SK-N-SH (cell line): ENCODE measurements at regions not wholly inside any gene's neighbourhood (a gene's known extent, or its start where the extent isn't known, plus 50 kb on each side); places are given as distances from the start of the nearest gene placed in this dataset.

Experiments used
- CTCF ChIA-PET: fragments of 300-600, 350-600 bp; formaldehyde crosslinking; extraction: SDS; loops from one replicate; lab custom pipeline; 2021; lab: Yijun Ruan, JAX
- POLR2A ChIA-PET: fragments of 350-600 bp; sonication (Branson Sonifier 250); formaldehyde crosslinking; extraction: SDS; loops from one replicate; lab custom pipeline; 2020; ENCODE audit warnings: antibody characterized with exemption, inconsistent platforms; lab: Yijun Ruan, JAX
- DNase-seq: peaks from one replicate; pipeline ENCODE4 v3.0.0; 2012
- H2AFZ ChIP-seq: fragments of 200-600 bp; sonication (generic); 2 replicates; pipeline ENCODE4 v1.8.1; 2016; ENCODE audit warnings: antibody characterized with exemption, mild to moderate bottlenecking, low read depth
- H3F3A ChIP-seq: fragments of 200-600 bp; sonication (generic); replicated peaks from 2 replicates; pipeline ENCODE3; 2016; ENCODE audit warnings: antibody characterized with exemption, mild to moderate bottlenecking; ENCODE audit not compliant: insufficient read depth
- H3K27ac ChIP-seq, 2 experiments: fragments of 200-500 bp in 1 of 2; fragments of 200-600 bp in 1 of 2; sonication (Bioruptor generic) in 1 of 2; sonication (generic), shearing (Covaris generic) in 1 of 2; 2 replicates each; pipeline versions ENCODE4 v1.5.1 to v1.6.1; 2014 to 2016; ENCODE audit warnings: low read depth in 2 of 2, inconsistent platforms in 1 of 2, low read length in 1 of 2, mild to moderate bottlenecking in 1 of 2, mixed read lengths in 1 of 2
- H3K27me3 ChIP-seq: fragments of 200-600 bp; sonication (generic), shearing (Covaris generic); 2 replicates; pipeline ENCODE4 v1.6.1; 2016; ENCODE audit warnings: mixed run types; ENCODE audit not compliant: insufficient read depth
- H3K36me3 ChIP-seq, 2 experiments: fragments of 200-500 bp in 1 of 2; fragments of 200-600 bp in 1 of 2; sonication (Bioruptor generic) in 1 of 2; sonication (generic) in 1 of 2; replicated peaks in 1 of 2; 2 replicates each; pipeline versions ENCODE3 to v1.5.1; 2014 to 2016; ENCODE audit warnings: low read length in 1 of 2, mild to moderate bottlenecking in 1 of 2; ENCODE audit not compliant: insufficient read depth in 2 of 2, control insufficient read depth in 1 of 2
- H3K4me1 ChIP-seq, 2 experiments: fragments of 200-500 bp in 1 of 2; fragments of 200-600 bp in 1 of 2; sonication (Bioruptor generic) in 1 of 2; sonication (generic), shearing (Covaris generic) in 1 of 2; 2 replicates each; pipeline versions ENCODE4 v1.5.1 to v1.6.1; 2014 to 2016; ENCODE audit warnings: low read depth in 1 of 2, low read length in 1 of 2, mixed run types in 1 of 2; ENCODE audit not compliant: insufficient read depth in 2 of 2, control insufficient read depth in 1 of 2
- H3K4me2 ChIP-seq: fragments of 200-600 bp; sonication (generic), shearing (Covaris generic); 2 replicates; pipeline ENCODE4 v1.6.1; 2017; ENCODE audit warnings: mixed run types
- H3K4me3 ChIP-seq, 2 experiments: fragments of 200-500 bp in 1 of 2; fragments of 200-600 bp in 1 of 2; sonication (Bioruptor generic) in 1 of 2; sonication (generic), shearing (Covaris generic) in 1 of 2; 2 replicates each; pipeline versions ENCODE4 v1.5.1 to v1.8.1; 2014 to 2016; ENCODE audit warnings: low read depth in 2 of 2, inconsistent platforms in 1 of 2, low read length in 1 of 2, mild to moderate bottlenecking in 1 of 2, mixed read lengths in 1 of 2, moderate library complexity in 1 of 2
- H3K79me2 ChIP-seq: fragments of 200-600 bp; sonication (generic); 2 replicates; pipeline ENCODE4 v1.8.1; 2017; ENCODE audit warnings: mild to moderate bottlenecking; ENCODE audit not compliant: insufficient read depth
- H3K9ac ChIP-seq: fragments of 200-600 bp; sonication (generic); 2 replicates; pipeline ENCODE4 v1.6.1; 2017; ENCODE audit warnings: mixed run types
- H3K9me2 ChIP-seq: fragments of 200-600 bp; sonication (generic); 2 replicates; pipeline ENCODE4 v1.6.1; 2017; ENCODE audit warnings: mixed run types
- H3K9me3 ChIP-seq: fragments of 200-600 bp; sonication (generic); 2 replicates; pipeline ENCODE4 v1.6.1; 2017; ENCODE audit warnings: mixed run types, mild to moderate bottlenecking, moderate library complexity
- H4K20me1 ChIP-seq: fragments of 200-600 bp; sonication (generic); 2 replicates; pipeline ENCODE4 v1.6.1; 2017; ENCODE audit warnings: mild to moderate bottlenecking, mixed run types; ENCODE audit not compliant: insufficient read depth
- CTCF ChIP-seq: fragments of 200-600 bp; sonication (generic); IDR thresholded peaks from 2 replicates; pipeline ENCODE4 v1.6.1; 2017; ENCODE audit warnings: antibody characterized with exemption, mild to moderate bottlenecking, moderate library complexity
- ELF1 ChIP-seq: IDR thresholded peaks from 2 replicates; pipeline ENCODE4 v1.4.0; 2012
- EZH2phosphoT487 ChIP-seq: fragments of 200-600 bp; sonication (generic); IDR thresholded peaks from 2 replicates; pipeline ENCODE4 v1.6.1; 2017; ENCODE audit warnings: low read depth, mixed run types, mild to moderate bottlenecking, antibody characterized with exemption, moderate library complexity, borderline replicate concordance
- GABPA ChIP-seq: IDR thresholded peaks from 2 replicates; pipeline ENCODE4 v1.4.0; 2012; ENCODE audit warnings: low read depth, mild to moderate bottlenecking
- GATA2 ChIP-seq: sonication (generic); formaldehyde crosslinking; IDR thresholded peaks from 2 replicates; pipeline ENCODE4 v1.5.0; 2020; ENCODE audit warnings: mild to moderate bottlenecking, missing genetic modification reagents
- JUND ChIP-seq: IDR thresholded peaks from 2 replicates; pipeline ENCODE4 v1.4.0; 2012
- MEF2A ChIP-seq: IDR thresholded peaks from 2 replicates; pipeline ENCODE4 v1.4.0; 2012; ENCODE audit warnings: low read depth, borderline replicate concordance
- NFIC ChIP-seq: IDR thresholded peaks from 2 replicates; pipeline ENCODE4 v1.4.0; 2012; ENCODE audit warnings: borderline replicate concordance
- RAD21 ChIP-seq: IDR thresholded peaks from 2 replicates; pipeline ENCODE4 v1.6.1; 2012; ENCODE audit warnings: mild to moderate bottlenecking, low read length
- RFX5 ChIP-seq: IDR thresholded peaks from 2 replicates; pipeline ENCODE4 v1.6.1; 2012; ENCODE audit warnings: mild to moderate bottlenecking, improper control_type of control experiment, low read length
- TEAD4 ChIP-seq: IDR thresholded peaks from 2 replicates; pipeline ENCODE4 v1.4.0; 2012; ENCODE audit warnings: mild to moderate bottlenecking, borderline replicate concordance; ENCODE audit not compliant: insufficient read depth
- USF1 ChIP-seq: IDR thresholded peaks from 2 replicates; pipeline ENCODE4 v1.4.0; 2012; ENCODE audit warnings: low read depth, borderline replicate concordance
- YY1 ChIP-seq: IDR thresholded peaks from 2 replicates; pipeline ENCODE4 v1.4.0; 2012; ENCODE audit warnings: low read depth, mild to moderate bottlenecking
- WGBS: methylation state at CpG from one replicate; pipeline ENCODE4 v1.1.6; 2017; ENCODE audit warnings: low lambda C conversion rate; 5-methylcytosine and 5-hydroxymethylcytosine counted together
- TF ChIP-seq, protein P1 (sequence below): IDR thresholded peaks from 2 replicates; pipeline ENCODE4 v1.6.1; 2012; ENCODE audit warnings: mild to moderate bottlenecking, low read depth, low read length, moderate library complexity
- TF ChIP-seq, protein P2 (sequence below): IDR thresholded peaks from 2 replicates; pipeline ENCODE4 v1.4.0; 2012; ENCODE audit warnings: low read depth

GRCh38 chr6:138680085-138680484 lies 93.5 kb upstream of the CCDC28A start (continued):
- TF ChIP-seq, protein P1, sequence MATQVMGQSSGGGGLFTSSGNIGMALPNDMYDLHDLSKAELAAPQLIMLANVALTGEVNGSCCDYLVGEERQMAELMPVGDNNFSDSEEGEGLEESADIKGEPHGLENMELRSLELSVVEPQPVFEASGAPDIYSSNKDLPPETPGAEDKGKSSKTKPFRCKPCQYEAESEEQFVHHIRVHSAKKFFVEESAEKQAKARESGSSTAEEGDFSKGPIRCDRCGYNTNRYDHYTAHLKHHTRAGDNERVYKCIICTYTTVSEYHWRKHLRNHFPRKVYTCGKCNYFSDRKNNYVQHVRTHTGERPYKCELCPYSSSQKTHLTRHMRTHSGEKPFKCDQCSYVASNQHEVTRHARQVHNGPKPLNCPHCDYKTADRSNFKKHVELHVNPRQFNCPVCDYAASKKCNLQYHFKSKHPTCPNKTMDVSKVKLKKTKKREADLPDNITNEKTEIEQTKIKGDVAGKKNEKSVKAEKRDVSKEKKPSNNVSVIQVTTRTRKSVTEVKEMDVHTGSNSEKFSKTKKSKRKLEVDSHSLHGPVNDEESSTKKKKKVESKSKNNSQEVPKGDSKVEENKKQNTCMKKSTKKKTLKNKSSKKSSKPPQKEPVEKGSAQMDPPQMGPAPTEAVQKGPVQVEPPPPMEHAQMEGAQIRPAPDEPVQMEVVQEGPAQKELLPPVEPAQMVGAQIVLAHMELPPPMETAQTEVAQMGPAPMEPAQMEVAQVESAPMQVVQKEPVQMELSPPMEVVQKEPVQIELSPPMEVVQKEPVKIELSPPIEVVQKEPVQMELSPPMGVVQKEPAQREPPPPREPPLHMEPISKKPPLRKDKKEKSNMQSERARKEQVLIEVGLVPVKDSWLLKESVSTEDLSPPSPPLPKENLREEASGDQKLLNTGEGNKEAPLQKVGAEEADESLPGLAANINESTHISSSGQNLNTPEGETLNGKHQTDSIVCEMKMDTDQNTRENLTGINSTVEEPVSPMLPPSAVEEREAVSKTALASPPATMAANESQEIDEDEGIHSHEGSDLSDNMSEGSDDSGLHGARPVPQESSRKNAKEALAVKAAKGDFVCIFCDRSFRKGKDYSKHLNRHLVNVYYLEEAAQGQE: no peak
- TF ChIP-seq NFIC (no peak), GABPA (no peak), USF1 (no peak), CTCF (no peak)
- TF ChIP-seq, protein P2, sequence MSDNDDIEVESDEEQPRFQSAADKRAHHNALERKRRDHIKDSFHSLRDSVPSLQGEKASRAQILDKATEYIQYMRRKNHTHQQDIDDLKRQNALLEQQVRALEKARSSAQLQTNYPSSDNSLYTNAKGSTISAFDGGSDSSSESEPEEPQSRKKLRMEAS: no peak

DNA sequence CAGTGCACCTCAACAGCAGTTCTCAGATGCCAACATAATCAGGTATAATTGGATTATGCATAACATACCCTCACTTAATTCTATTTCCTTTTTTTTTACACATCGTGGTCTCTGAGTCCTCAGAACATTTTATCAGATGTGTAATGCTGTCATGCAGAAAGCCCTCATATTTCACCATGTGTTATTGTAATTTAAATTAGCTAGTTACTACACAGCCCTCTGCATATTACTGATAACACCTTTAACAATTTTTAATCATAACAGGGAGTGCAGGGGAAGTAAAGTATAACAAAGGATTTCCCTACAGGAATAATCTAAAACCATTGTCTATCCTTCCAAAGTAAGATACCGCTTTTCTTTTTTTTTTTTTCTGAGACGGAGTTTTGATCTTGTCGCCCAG lies 91.9 kb upstream of the CCDC28A start:
- CTCF ChIA-PET: no interaction called here
- POLR2A ChIA-PET: no interaction called here
- no peak overlapping the region for H2AFZ ChIP-seq
- H3K9ac ChIP-seq: no peak overlapping the region
- H3K9me2 ChIP-seq: no peaks in the 10 kb centered on the region
- H3F3A ChIP-seq: no peaks in the 10 kb centered on the region
- TF ChIP-seq ELF1 (no peak), TEAD4 (no peak), YY1 (no peak), MEF2A (no peak), JUND (no peak), GATA2 (no peak), NFIC (no peak), RAD21 (no peak), EZH2phosphoT487 (no peak), RFX5 (no peak)
- H3K36me3 ChIP-seq: no peaks in the 10 kb centered on the region
- H3K4me3 ChIP-seq: no peak overlapping the region
- H4K20me1 ChIP-seq: no peaks in the 10 kb centered on the region
- no peaks in the 10 kb centered on the region for H3K27me3 ChIP-seq
- no peak for DNase-seq
- WGBS: 11% methylated on average over 4 of the region's 4 CpGs
- H3K27ac ChIP-seq: no peak overlapping the region
- no peaks in the 10 kb centered on the region for H3K4me1 ChIP-seq
- H3K9me3 ChIP-seq: no peaks in the 10 kb centered on the region
- H3K4me2 ChIP-seq: no peak overlapping the region
- no peaks in the 10 kb centered on the region for H3K79me2 ChIP-seq
